BE2C (cell line): ENCODE measurements at regions not wholly inside any gene's neighbourhood (a gene's known extent, or its start where the extent isn't known, plus 50 kb on each side); places are given as distances from the start of the nearest gene placed in this dataset.

Experiments used
- DNase-seq: peaks from one replicate; pipeline ENCODE4 v3.0.0-alpha.2; 2020
- H3K27me3 ChIP-seq: fragments of 250-450 bp; sonication (Bioruptor Pico); 2 replicates; pipeline ENCODE4 v1.5.1; 2020; ENCODE audit warnings: mild to moderate bottlenecking
- H3K36me3 ChIP-seq: fragments of 250-450 bp; sonication (Bioruptor Pico); 2 replicates; pipeline ENCODE4 v1.5.1; 2020; ENCODE audit warnings: mild to moderate bottlenecking
- H3K4me1 ChIP-seq: fragments of 250-450 bp; sonication (Bioruptor Pico); 2 replicates; pipeline ENCODE4 v1.5.1; 2020
- H3K4me3 ChIP-seq: 2 replicates; pipeline ENCODE4 v1.5.1; 2011; ENCODE audit warnings: low read depth, low read length
- H3K9me3 ChIP-seq: fragments of 250-450 bp; sonication (Bioruptor Pico); 2 replicates; pipeline ENCODE4 v1.5.1; 2020
- TF ChIP-seq, protein P1 (sequence below): IDR thresholded peaks from 2 replicates; pipeline ENCODE4 v1.5.1; 2012; ENCODE audit warnings: mild to moderate bottlenecking, low read depth, low read length

- Histone ChIP-seq H3K36me3 (no peaks in the 10 kb centered on the region), H3K4me3 (no peak overlapping the region), H3K9me3 (no peaks in the 10 kb centered on the region), H3K27me3 (no peaks in the 10 kb centered on the region), H3K4me1 (no peaks in the 10 kb centered on the region)
- no peak for DNase-seq
- TF ChIP-seq, protein P1, sequence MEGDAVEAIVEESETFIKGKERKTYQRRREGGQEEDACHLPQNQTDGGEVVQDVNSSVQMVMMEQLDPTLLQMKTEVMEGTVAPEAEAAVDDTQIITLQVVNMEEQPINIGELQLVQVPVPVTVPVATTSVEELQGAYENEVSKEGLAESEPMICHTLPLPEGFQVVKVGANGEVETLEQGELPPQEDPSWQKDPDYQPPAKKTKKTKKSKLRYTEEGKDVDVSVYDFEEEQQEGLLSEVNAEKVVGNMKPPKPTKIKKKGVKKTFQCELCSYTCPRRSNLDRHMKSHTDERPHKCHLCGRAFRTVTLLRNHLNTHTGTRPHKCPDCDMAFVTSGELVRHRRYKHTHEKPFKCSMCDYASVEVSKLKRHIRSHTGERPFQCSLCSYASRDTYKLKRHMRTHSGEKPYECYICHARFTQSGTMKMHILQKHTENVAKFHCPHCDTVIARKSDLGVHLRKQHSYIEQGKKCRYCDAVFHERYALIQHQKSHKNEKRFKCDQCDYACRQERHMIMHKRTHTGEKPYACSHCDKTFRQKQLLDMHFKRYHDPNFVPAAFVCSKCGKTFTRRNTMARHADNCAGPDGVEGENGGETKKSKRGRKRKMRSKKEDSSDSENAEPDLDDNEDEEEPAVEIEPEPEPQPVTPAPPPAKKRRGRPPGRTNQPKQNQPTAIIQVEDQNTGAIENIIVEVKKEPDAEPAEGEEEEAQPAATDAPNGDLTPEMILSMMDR: no peak
Observed at GRCh38 chrX:44735498-44735897, 108.3 kb upstream of the DUSP21 start.

DNA sequence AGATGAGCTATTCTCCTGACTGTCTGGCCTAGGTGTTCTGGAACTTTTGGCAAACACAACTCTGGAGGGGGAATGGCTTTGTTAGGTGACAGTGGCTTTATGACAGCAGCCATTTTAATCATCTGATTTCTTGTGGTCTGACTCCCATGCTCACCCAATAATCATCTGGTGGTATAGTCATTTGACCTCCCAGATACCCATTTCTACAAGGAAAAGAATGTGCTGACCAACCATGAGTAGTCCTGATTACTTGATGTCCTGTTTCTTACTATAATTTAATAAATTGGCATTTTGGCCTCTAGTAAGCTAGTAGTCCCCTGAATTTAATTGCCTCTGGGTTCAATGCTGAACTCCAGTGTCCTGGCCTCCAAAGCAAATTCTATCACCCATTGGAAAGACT is 109.9 kb upstream of the DUSP21 start:
- Histone ChIP-seq H3K4me3 (no peak overlapping the region), H3K9me3 (no peaks in the 10 kb centered on the region), H3K4me1 (no peaks in the 10 kb centered on the region), H3K36me3 (no peaks in the 10 kb centered on the region), H3K27me3 (no peaks in the 10 kb centered on the region)
- no peak for DNase-seq
- TF ChIP-seq, protein P1: no peak

GRCh38 chrX:44731160-44731559 is 112.7 kb upstream of the DUSP21 start:
- Histone ChIP-seq H3K27me3 (no peaks in the 10 kb centered on the region), H3K4me3 (no peak overlapping the region), H3K4me1 (no peaks in the 10 kb centered on the region), H3K9me3 (no peaks in the 10 kb centered on the region), H3K36me3 (no peaks in the 10 kb centered on the region)
- TF ChIP-seq, protein P1: no peak
- no peak for DNase-seq

- DNase-seq: no peak
- Histone ChIP-seq H3K4me3 (no peak overlapping the region), H3K27me3 (no peaks in the 10 kb centered on the region), H3K4me1 (no peaks in the 10 kb centered on the region), H3K36me3 (no peaks in the 10 kb centered on the region), H3K9me3 (no peaks in the 10 kb centered on the region)
- TF ChIP-seq, protein P1: no peak
Observed at GRCh38 chrX:44723426-44723825, 120.4 kb upstream of the DUSP21 start.

DNA sequence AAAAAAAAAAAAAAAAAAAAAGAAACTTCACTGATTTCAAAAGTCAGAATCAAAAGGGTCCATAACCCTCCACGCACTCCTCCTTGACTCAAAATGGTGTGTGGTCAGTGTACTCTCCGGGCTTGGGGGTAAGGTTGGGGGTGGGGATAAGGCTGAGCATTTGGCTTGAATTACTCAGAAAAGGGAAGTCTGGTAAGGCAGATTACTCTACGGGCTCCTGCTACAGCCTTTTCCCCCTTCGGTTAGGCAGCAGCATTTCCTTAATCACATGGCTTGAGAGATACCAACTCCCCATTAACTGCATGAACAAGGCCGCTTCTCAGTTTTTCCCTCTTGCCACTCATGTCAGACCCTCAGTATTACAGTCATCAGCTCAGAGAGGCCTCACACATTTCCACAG is 135.4 kb upstream of the DUSP21 start:
- no peak for DNase-seq
- no peaks in the 10 kb centered on the region for H3K36me3 ChIP-seq
- TF ChIP-seq, protein P1: no peak

DNA sequence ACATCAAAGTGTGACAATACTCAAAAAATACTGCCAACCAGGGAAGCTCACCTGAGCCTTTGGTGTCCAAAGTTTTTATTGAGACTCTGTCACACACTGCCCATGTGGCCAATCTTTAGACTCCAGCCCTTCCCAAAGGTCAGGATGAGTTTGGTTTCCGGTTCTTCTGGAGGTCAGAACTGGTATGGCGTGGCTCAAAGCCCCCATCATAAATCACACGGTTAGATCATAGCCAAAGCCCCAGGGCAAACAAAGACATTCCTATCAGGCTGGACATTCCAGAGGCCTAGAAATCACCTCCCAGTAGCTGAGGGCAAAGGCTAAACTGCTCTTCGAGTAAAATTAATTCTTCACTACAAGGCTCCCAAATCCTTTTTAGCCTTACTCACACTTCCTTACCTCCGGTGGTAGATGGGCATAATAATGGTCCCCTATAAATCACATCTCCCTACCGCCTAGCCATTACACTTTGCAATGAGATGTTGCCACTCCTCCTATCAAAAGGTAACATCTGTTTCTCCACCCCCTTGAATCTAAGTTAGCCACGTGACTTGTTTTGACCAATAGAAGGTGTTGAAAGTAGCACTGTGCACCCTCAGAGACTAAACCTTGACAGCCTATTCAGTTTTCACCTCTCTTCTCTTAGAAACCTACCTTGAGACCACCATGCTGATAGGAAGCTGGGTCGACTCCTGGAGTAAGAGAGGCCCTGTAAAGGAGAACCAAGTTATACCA is 137.8 kb upstream of the DUSP21 start:
- Histone ChIP-seq H3K36me3 (no peaks in the 10 kb centered on the region), H3K4me1 (no peaks in the 10 kb centered on the region), H3K4me3 (no peak overlapping the region), H3K27me3 (no peaks in the 10 kb centered on the region), H3K9me3 (no peaks in the 10 kb centered on the region)
- TF ChIP-seq, protein P1: no peak
- DNase-seq: no peak

More for the DNA sequence above, 135.4 kb upstream of the DUSP21 start:
- Histone ChIP-seq H3K4me3 (no peak overlapping the region), H3K27me3 (no peaks in the 10 kb centered on the region), H3K9me3 (no peaks in the 10 kb centered on the region), H3K4me1 (no peaks in the 10 kb centered on the region)
